GM06990 (cell line): ENCODE measurements at regions not wholly inside any gene's neighbourhood (a gene's known extent, or its start where the extent isn't known, plus 50 kb on each side); places are given as distances from the start of the nearest gene placed in this dataset.

Source experiments
- DNase-seq: peaks from one replicate; pipeline ENCODE4 v3.0.0-alpha.2; 2011; ENCODE audit not compliant: insufficient read length; ENCODE audit errors: extremely low read depth
- H3K27me3 ChIP-seq: replicated peaks from 2 replicates; pipeline ENCODE4 v1.6.0; 2011; ENCODE audit warnings: low read length; ENCODE audit not compliant: control insufficient read depth, insufficient read depth
- H3K36me3 ChIP-seq: 2 replicates; pipeline ENCODE4 v1.5.1; 2011; ENCODE audit warnings: low read length; ENCODE audit not compliant: control insufficient read depth, insufficient read depth
- H3K4me3 ChIP-seq: replicated peaks from 2 replicates; pipeline ENCODE4 v1.5.1; 2011; ENCODE audit warnings: low read depth, mild to moderate bottlenecking, control low read depth, low read length
- TF ChIP-seq, protein P1 (sequence below): IDR thresholded peaks from 2 replicates; pipeline ENCODE4 v1.5.1; 2011; ENCODE audit warnings: low read length, control low read depth, mild to moderate bottlenecking, inconsistent platforms; ENCODE audit not compliant: insufficient read depth, poor library complexity, severe bottlenecking

DNA sequence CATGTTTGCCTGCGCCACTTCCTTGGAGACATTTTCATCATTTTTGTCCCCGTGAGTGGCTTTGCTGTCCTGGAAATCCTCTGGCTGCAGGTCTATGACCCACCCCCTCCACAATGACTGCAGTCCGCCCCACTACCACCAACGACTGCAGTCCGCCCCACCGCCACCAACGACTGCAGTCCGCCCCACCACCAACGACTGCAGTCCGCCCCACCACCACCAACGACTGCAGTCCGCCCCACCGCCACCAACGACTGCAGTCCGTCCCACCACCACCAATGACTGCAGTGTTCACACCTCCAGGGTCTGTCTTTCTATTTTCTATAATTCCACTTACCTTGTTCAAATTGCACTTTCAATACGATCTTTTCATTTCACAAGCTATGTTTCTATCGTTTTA lies 820.7 kb upstream of the SALL3 start:
- H3K4me3 ChIP-seq: no peak overlapping the region
- no peaks in the 10 kb centered on the region for H3K36me3 ChIP-seq
- DNase-seq: no peak
- TF ChIP-seq, protein P1, sequence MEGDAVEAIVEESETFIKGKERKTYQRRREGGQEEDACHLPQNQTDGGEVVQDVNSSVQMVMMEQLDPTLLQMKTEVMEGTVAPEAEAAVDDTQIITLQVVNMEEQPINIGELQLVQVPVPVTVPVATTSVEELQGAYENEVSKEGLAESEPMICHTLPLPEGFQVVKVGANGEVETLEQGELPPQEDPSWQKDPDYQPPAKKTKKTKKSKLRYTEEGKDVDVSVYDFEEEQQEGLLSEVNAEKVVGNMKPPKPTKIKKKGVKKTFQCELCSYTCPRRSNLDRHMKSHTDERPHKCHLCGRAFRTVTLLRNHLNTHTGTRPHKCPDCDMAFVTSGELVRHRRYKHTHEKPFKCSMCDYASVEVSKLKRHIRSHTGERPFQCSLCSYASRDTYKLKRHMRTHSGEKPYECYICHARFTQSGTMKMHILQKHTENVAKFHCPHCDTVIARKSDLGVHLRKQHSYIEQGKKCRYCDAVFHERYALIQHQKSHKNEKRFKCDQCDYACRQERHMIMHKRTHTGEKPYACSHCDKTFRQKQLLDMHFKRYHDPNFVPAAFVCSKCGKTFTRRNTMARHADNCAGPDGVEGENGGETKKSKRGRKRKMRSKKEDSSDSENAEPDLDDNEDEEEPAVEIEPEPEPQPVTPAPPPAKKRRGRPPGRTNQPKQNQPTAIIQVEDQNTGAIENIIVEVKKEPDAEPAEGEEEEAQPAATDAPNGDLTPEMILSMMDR: no peak
- H3K27me3 ChIP-seq: no peaks in the 10 kb centered on the region

DNA sequence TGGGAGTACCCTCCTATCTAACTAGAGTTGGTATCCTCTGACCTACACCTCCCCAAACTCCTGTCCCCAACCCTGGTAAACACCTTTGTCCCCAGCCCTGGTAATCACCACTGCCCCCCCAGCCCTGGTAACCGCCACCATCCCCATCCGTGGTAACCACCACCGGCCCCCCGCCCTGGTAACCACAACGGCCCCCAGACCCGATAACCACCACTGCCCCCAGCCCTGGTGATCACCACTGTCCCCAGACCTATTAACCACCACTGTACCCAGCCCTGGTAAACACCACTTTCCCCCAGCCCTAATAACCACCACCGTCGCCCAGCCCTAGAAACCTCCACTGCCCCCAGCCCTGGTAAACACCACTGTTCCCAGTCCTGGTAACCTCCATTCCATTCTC lies 820.2 kb upstream of the SALL3 start:
- no peaks in the 10 kb centered on the region for H3K27me3 ChIP-seq
- no peak overlapping the region for H3K4me3 ChIP-seq
- no peaks in the 10 kb centered on the region for H3K36me3 ChIP-seq
- DNase-seq: no peak
- TF ChIP-seq, protein P1: no peak

DNA sequence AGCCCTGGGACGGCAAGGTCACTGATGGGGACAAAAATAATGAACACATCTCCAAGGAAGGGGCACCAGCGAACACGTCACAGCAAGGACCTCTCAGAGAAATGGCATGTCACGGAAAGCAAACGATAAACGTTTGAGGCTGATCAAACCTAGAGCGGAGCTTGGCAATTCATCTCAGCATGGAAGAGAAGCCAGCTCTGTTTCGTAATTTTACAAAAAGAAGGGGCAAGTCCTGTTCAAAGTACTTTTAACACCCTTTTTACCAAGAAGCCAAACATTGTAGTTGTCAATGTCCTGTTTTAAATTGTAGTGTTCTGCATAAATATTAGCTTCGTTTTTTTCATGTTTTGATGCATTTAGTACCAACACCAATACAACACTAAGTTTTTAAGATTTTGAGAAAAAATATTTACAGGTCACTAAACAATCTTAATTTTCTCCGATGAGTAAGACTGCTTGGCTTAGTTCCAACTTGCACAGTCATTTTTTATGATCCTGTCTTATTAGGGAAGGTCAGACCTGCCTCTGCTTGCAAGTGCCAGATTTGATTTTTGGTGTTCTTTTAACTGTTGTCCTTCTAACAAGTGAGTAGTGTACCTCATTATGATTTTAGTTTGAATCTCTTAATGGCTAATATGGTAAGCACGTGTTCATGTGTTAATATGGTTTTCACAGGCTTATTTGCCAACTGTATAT lies 818.5 kb upstream of the SALL3 start:
- Histone ChIP-seq H3K4me3 (no peak overlapping the region), H3K36me3 (no peaks in the 10 kb centered on the region), H3K27me3 (no peaks in the 10 kb centered on the region)
- DNase-seq: no peak
- TF ChIP-seq, protein P1: no peak

DNA sequence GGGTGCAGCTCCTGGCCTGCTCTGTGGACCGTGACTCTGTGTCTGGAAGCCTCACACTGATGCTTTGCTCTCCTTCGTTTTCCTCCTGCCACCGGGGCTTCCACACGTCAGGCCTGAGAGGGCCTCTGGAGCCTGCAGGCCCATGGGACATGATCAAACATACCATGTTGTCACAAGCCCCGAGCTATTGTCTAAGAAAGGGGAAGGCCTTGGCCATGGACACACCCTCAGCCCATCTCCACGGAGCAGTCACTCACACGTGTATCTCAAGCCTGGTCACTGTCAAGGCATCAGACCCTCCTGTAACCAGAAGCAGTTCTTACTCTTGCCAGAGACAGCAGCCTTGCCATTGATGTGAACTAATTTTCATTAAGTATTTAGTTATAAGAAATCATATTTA lies 814.1 kb upstream of the SALL3 start:
- DNase-seq: no peak
- Histone ChIP-seq H3K36me3 (no peaks in the 10 kb centered on the region), H3K4me3 (no peak overlapping the region), H3K27me3 (no peaks in the 10 kb centered on the region)
- TF ChIP-seq, protein P1: no peak

DNA sequence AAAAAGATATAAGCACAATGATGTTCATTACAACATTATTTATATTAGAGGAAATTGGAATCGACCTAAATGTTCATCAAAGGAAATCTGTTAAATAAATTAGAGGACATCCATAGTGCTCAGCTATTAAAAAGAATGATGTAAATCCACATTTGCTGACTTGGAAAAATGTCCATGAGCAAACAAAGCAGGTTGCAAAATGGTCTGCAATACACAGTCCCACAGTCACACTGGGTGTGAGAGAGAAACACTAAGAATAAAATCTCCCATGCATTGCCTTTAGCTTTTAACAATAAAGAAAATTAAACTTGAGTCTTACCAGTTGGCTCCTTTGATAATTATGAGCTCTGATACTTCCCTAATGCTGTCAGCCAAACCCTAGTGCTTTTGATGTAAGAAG lies 811.1 kb upstream of the SALL3 start:
- H3K4me3 ChIP-seq: no peak overlapping the region
- H3K27me3 ChIP-seq: no peaks in the 10 kb centered on the region
- no peak for DNase-seq
- H3K36me3 ChIP-seq: no peaks in the 10 kb centered on the region
- TF ChIP-seq, protein P1: no peak
